NK-92 (cell line): ENCODE measurements at regions not wholly inside any gene's neighbourhood (a gene's known extent, or its start where the extent isn't known, plus 50 kb on each side); places are given as distances from the start of the nearest gene placed in this dataset.

Source experiments
- DNase-seq: peaks from one replicate; lab custom pipeline; 2025; ENCODE audit not compliant: unreplicated experiment; lab: John Stamatoyannopoulos, UW

GRCh38 chr9:71384343-71384742, 262.9 kb upstream of the TRPM3 start:
- no peak for DNase-seq

GRCh38 chr9:71383308-71383940, 262.0 kb upstream of the TRPM3 start:
- DNase-seq: no peak

- no peak for DNase-seq
These were observed 246.7 kb upstream of the TRPM3 start for GRCh38 chr9:71368157-71368556.

GRCh38 chr9:71364186-71364955, 242.9 kb upstream of the TRPM3 start:
- no peak for DNase-seq

- no peak for DNase-seq
These were observed 242.0 kb upstream of the TRPM3 start for GRCh38 chr9:71363286-71363961.

GRCh38 chr9:71361357-71361756, 239.9 kb upstream of the TRPM3 start:
- no peak for DNase-seq

GRCh38 chr9:71357346-71357745, 235.9 kb upstream of the TRPM3 start:
- no peak for DNase-seq

- no peak for DNase-seq
These were observed 234.5 kb upstream of the TRPM3 start for GRCh38 chr9:71355884-71356283.

GRCh38 chr9:71353720-71354119, 232.3 kb upstream of the TRPM3 start:
- no peak for DNase-seq

- no peak for DNase-seq
These were observed 231.4 kb upstream of the TRPM3 start for GRCh38 chr9:71352837-71353236.

- no peak for DNase-seq
These were observed 227.8 kb upstream of the TRPM3 start for GRCh38 chr9:71349218-71349617.

- no peak for DNase-seq
These were observed 211.9 kb upstream of the TRPM3 start for GRCh38 chr9:71333321-71333720.

GRCh38 chr9:71331603-71332002, 210.2 kb upstream of the TRPM3 start:
- DNase-seq: no peak

GRCh38 chr9:71329873-71330272, 208.5 kb upstream of the TRPM3 start:
- no peak for DNase-seq

- no peak for DNase-seq
These were observed 204.9 kb upstream of the TRPM3 start for GRCh38 chr9:71326360-71326759.

- no peak for DNase-seq
These were observed 201.9 kb upstream of the TRPM3 start for GRCh38 chr9:71323357-71323756.

GRCh38 chr9:71322311-71322710, 200.9 kb upstream of the TRPM3 start:
- no peak for DNase-seq

GRCh38 chr9:71308454-71308853, 187.0 kb upstream of the TRPM3 start:
- no peak for DNase-seq

- no peak for DNase-seq
These were observed 184.7 kb upstream of the TRPM3 start for GRCh38 chr9:71306134-71306533.

GRCh38 chr9:71303351-71303750, 181.9 kb upstream of the TRPM3 start:
- no peak for DNase-seq

GRCh38 chr9:71302776-71303175, 181.4 kb upstream of the TRPM3 start:
- no peak for DNase-seq

- DNase-seq: no peak
These were observed 174.5 kb upstream of the TRPM3 start for GRCh38 chr9:71295928-71296327.
